ENCODE measurements at regions not wholly inside any gene's neighbourhood (a gene's known extent, or its start where the extent isn't known, plus 50 kb on each side); places are given as distances from the start of the nearest gene placed in this dataset.

DNA sequence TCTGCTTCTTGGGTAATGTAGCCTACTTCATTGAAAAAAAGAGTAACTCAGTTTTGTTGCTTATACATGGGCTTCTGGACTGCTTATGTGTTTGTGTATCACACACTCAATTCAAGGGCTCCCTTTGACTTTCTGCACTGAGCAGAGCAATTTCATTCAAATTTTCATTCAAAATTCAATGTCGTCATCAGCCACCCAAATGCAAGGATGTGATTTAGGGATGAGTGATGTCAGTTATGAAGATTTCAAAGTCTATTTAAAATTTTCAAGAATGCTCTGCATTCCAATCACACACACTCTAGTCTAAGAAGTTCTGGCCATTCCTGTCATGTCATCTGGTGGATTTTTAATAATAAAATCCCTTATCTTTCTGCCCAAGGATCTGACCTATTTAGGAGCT lies 344.5 kb upstream of the ZFP64 start:
- no peaks in the 10 kb centered on the region for H3K4me1 ChIP-seq (ENCODE audit: control insufficient read depth, extremely low read depth, insufficient read depth, low read length)
- no peak for DNase-seq (ENCODE audit: low read depth in 2 of 2)
- H3K36me3 ChIP-seq (ENCODE audit: control insufficient read depth, insufficient read depth, low read length): no peaks in the 10 kb centered on the region
- H3K9ac ChIP-seq (ENCODE audit: insufficient read depth, low read length): no peak overlapping the region
- H3K27me3 ChIP-seq (ENCODE audit: control insufficient read depth, insufficient read depth, low read length): no peaks in the 10 kb centered on the region
- H3K27ac ChIP-seq (ENCODE audit: insufficient read depth, low read length): no peak overlapping the region
- TF ChIP-seq EZH2 (IDR thresholded peaks at IDR 0.05; ENCODE audit: low read length, missing control alignments): no peak
- TF ChIP-seq, protein P1, sequence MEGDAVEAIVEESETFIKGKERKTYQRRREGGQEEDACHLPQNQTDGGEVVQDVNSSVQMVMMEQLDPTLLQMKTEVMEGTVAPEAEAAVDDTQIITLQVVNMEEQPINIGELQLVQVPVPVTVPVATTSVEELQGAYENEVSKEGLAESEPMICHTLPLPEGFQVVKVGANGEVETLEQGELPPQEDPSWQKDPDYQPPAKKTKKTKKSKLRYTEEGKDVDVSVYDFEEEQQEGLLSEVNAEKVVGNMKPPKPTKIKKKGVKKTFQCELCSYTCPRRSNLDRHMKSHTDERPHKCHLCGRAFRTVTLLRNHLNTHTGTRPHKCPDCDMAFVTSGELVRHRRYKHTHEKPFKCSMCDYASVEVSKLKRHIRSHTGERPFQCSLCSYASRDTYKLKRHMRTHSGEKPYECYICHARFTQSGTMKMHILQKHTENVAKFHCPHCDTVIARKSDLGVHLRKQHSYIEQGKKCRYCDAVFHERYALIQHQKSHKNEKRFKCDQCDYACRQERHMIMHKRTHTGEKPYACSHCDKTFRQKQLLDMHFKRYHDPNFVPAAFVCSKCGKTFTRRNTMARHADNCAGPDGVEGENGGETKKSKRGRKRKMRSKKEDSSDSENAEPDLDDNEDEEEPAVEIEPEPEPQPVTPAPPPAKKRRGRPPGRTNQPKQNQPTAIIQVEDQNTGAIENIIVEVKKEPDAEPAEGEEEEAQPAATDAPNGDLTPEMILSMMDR (conservative IDR thresholded peaks at IDR 0.05 in 1 of 2, IDR thresholded peaks at IDR 0.05 in 1 of 2; ENCODE audit: low read depth in 1 of 2, low read length in 2 of 2): no peak
- no peaks in the 10 kb centered on the region for H3K9me3 ChIP-seq (ENCODE audit: control insufficient read depth, insufficient read depth, low read depth, low read length)
- no peak overlapping the region for H3K4me2 ChIP-seq (ENCODE audit: extremely low read depth, insufficient read depth, low read length)
- no peaks in the 10 kb centered on the region for H3K79me2 ChIP-seq (ENCODE audit: control insufficient read depth, insufficient read depth, low read length)
- H4K20me1 ChIP-seq (ENCODE audit: control insufficient read depth, extremely low read depth, insufficient read depth, low read length): no peaks in the 10 kb centered on the region
- no peak overlapping the region for H2AFZ ChIP-seq (ENCODE audit: low read length)
- H3K4me3 ChIP-seq (replicated peaks in 1 of 4; ENCODE audit: control extremely low read depth in 1 of 4, insufficient read depth in 1 of 4, low read depth in 3 of 4, low read length in 4 of 4): no peak overlapping the region

DNA sequence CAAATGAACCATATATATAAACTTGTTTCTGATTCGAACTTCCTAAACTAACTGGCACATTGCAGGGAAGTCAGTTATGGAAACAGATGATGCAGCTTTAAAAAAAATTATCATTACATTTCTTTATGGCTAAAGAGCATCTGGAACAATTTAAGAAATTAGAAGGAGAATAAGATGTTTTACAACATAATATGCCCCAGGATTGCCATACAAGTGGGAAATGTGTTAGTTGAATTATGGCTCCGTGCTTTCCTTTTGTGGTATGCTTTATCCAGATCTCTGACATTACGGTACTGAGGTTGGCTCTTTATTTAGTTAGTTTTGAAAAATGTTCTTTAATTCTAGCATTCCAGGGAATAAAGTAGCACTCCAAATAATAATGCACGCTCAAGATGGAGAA lies 343.0 kb upstream of the ZFP64 start:
- no peaks in the 10 kb centered on the region for H3K4me1 ChIP-seq (ENCODE audit: control insufficient read depth, extremely low read depth, insufficient read depth, low read length)
- no peaks in the 10 kb centered on the region for H3K36me3 ChIP-seq (ENCODE audit: control insufficient read depth, insufficient read depth, low read length)
- no peaks in the 10 kb centered on the region for H3K9me3 ChIP-seq (ENCODE audit: control insufficient read depth, insufficient read depth, low read depth, low read length)
- no peaks in the 10 kb centered on the region for H3K27me3 ChIP-seq (ENCODE audit: control insufficient read depth, insufficient read depth, low read length)
- no peaks in the 10 kb centered on the region for H4K20me1 ChIP-seq (ENCODE audit: control insufficient read depth, extremely low read depth, insufficient read depth, low read length)
- H3K4me3 ChIP-seq (replicated peaks in 1 of 4; ENCODE audit: control extremely low read depth in 1 of 4, insufficient read depth in 1 of 4, low read depth in 3 of 4, low read length in 4 of 4): no peak overlapping the region
- H3K9ac ChIP-seq (ENCODE audit: insufficient read depth, low read length): no peak overlapping the region
- TF ChIP-seq, protein P1 (conservative IDR thresholded peaks at IDR 0.05 in 1 of 2, IDR thresholded peaks at IDR 0.05 in 1 of 2; ENCODE audit: low read depth in 1 of 2, low read length in 2 of 2): no peak
- no peak for TF ChIP-seq EZH2 (IDR thresholded peaks at IDR 0.05; ENCODE audit: low read length, missing control alignments)
- DNase-seq (ENCODE audit: low read depth in 2 of 2): no peak
- H2AFZ ChIP-seq (ENCODE audit: low read length): no peak overlapping the region
- H3K79me2 ChIP-seq (ENCODE audit: control insufficient read depth, insufficient read depth, low read length): no peaks in the 10 kb centered on the region
- H3K4me2 ChIP-seq (ENCODE audit: extremely low read depth, insufficient read depth, low read length): no peak overlapping the region
- H3K27ac ChIP-seq (ENCODE audit: insufficient read depth, low read length): no peak overlapping the region

DNA sequence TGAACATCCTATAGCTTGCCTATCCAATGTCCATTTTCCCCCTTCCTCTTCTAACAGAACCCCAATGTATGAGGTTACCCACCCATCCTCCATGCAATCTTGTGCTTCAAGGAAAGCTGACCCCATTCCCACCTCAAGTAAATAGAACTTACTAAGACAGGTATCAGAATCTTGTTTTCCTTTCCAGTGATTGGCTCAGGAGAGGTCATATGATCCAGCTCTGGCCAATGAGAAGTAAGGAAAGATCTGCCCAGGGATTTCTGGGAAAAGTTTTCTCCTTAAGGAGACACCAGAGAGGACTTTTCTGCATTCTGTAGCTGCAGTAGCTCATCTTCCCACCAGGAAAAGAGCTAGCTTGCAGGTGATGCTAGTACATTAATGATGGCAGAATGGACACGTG lies 341.8 kb upstream of the ZFP64 start:
- Histone ChIP-seq H3K4me3 (replicated peaks in 1 of 4; ENCODE audit: control extremely low read depth in 1 of 4, insufficient read depth in 1 of 4, low read depth in 3 of 4, low read length in 4 of 4) (no peak overlapping the region), H3K79me2 (ENCODE audit: control insufficient read depth, insufficient read depth, low read length) (no peaks in the 10 kb centered on the region), H3K27ac (ENCODE audit: insufficient read depth, low read length) (no peak overlapping the region), H2AFZ (ENCODE audit: low read length) (no peak overlapping the region), H3K9ac (ENCODE audit: insufficient read depth, low read length) (no peak overlapping the region), H3K9me3 (ENCODE audit: control insufficient read depth, insufficient read depth, low read depth, low read length) (no peaks in the 10 kb centered on the region), H4K20me1 (ENCODE audit: control insufficient read depth, extremely low read depth, insufficient read depth, low read length) (no peaks in the 10 kb centered on the region), H3K4me1 (ENCODE audit: control insufficient read depth, extremely low read depth, insufficient read depth, low read length) (no peaks in the 10 kb centered on the region), H3K4me2 (ENCODE audit: extremely low read depth, insufficient read depth, low read length) (no peak overlapping the region), H3K27me3 (ENCODE audit: control insufficient read depth, insufficient read depth, low read length) (no peaks in the 10 kb centered on the region), H3K36me3 (ENCODE audit: control insufficient read depth, insufficient read depth, low read length) (no peaks in the 10 kb centered on the region)
- DNase-seq (ENCODE audit: low read depth in 2 of 2): no peak
- no peak for TF ChIP-seq EZH2 (IDR thresholded peaks at IDR 0.05; ENCODE audit: low read length, missing control alignments)
- TF ChIP-seq, protein P1 (conservative IDR thresholded peaks at IDR 0.05 in 1 of 2, IDR thresholded peaks at IDR 0.05 in 1 of 2; ENCODE audit: low read depth in 1 of 2, low read length in 2 of 2): no peak
